Upper lobe of left lung (tissue), 6 donors: ENCODE measurements at regions not wholly inside any gene's neighbourhood (a gene's known extent, or its start where the extent isn't known, plus 50 kb on each side); places are given as distances from the start of the nearest gene placed in this dataset.

Experiments used
- ATAC-seq, 2 donors: fragments of 200-7000 bp; cut with Tn5 transposase; one replicate each; pipeline ENCODE4 v1.9.1; 2022; ENCODE audit warnings: mild to moderate bottlenecking in 2 of 2, moderate library complexity in 2 of 2; ENCODE audit not compliant: low FRiP score in 2 of 2
- DNase-seq, 2 donors: peaks; one replicate each; pipeline ENCODE4 v3.0.0-alpha.2; 2019 to 2020
- H3K27ac ChIP-seq, 4 donors: fragments of 200-600 bp; sonication (generic); one replicate each; pipeline ENCODE4 v1.5.1; 2016 to 2019
- H3K27me3 ChIP-seq, 4 donors: fragments of 200-600 bp; sonication (generic); one replicate each; pipeline ENCODE4 v1.5.1; 2017 to 2019
- H3K36me3 ChIP-seq, 4 donors: fragments of 200-600 bp; sonication (generic); one replicate each; pipeline ENCODE4 v1.5.1; 2016 to 2019
- H3K4me1 ChIP-seq, 4 donors: fragments of 200-600 bp; sonication (generic); one replicate each; pipeline ENCODE4 v1.5.1; 2018 to 2019
- H3K4me3 ChIP-seq, 4 donors: fragments of 200-600 bp; sonication (generic); one replicate each; pipeline ENCODE4 v1.5.1; 2017 to 2019; ENCODE audit warnings: mild to moderate bottlenecking in 2 of 4, moderate library complexity in 1 of 4
- H3K9me3 ChIP-seq, 4 donors: fragments of 200-600 bp; sonication (generic); one replicate each; pipeline ENCODE4 v1.5.1; 2018 to 2019
- CTCF ChIP-seq, 6 experiments: fragments of 450-650 bp in 4 of 6; fragments of 200-600 bp in 2 of 6; sonication (generic) in 2 of 6; IDR thresholded peaks; one replicate each; pipeline ENCODE4 v1.5.1; 2016 to 2019; ENCODE audit warnings: antibody characterized with exemption in 6 of 6
- EP300 ChIP-seq, 4 donors: sonication (generic); formaldehyde crosslinking; IDR thresholded peaks; one replicate each; pipeline ENCODE4 v1.5.1; 2017; ENCODE audit warnings: antibody characterized with exemption in 4 of 4, control low read depth in 2 of 4
- POLR2A ChIP-seq, 4 donors: fragments of 450-650 bp; IDR thresholded peaks; one replicate each; pipeline ENCODE4 v1.5.1; 2016 to 2017; ENCODE audit warnings: antibody characterized with exemption in 4 of 4, mild to moderate bottlenecking in 2 of 4
- POLR2AphosphoS5 ChIP-seq, 2 donors: sonication (generic); formaldehyde crosslinking; IDR thresholded peaks; one replicate each; pipeline ENCODE4 v1.5.1; 2017; ENCODE audit warnings: antibody characterized with exemption in 2 of 2
- WGBS, 2 donors: methylation state at CpG; one replicate each; pipeline ENCODE4 v1.1.5; 2017 to 2018; 5-methylcytosine and 5-hydroxymethylcytosine counted together
- donor health status: DM: no; HTN: no; CAD: no; lungs with moderate emphysema.
- donor health status: DM: no; HTN: yes; CAD: no; lungs with severe emphysema.

- TF ChIP-seq POLR2A (IDR thresholded peaks at IDR 0.05) (no peak), CTCF (IDR thresholded peaks at IDR 0.05) (no peak), POLR2AphosphoS5 (IDR thresholded peaks at IDR 0.05) (no peak), EP300 (IDR thresholded peaks at IDR 0.05) (no peak)
- no peak for ATAC-seq
- H3K9me3 ChIP-seq = no peaks in the 10 kb centered on the region
- H3K27me3 ChIP-seq = no peaks in the 10 kb centered on the region
- WGBS, 2 donors = 80 to 90% methylated on average over 1 of the region's 1 CpG
- H3K4me3 ChIP-seq = no peak overlapping the region
- no peaks in the 10 kb centered on the region for H3K4me1 ChIP-seq
- DNase-seq = no peak
- no peak overlapping the region for H3K27ac ChIP-seq
- no peaks in the 10 kb centered on the region for H3K36me3 ChIP-seq
These were observed 83.8 kb upstream of the TSPAN2 start for GRCh38 chr1:115173151-115173550.

DNA sequence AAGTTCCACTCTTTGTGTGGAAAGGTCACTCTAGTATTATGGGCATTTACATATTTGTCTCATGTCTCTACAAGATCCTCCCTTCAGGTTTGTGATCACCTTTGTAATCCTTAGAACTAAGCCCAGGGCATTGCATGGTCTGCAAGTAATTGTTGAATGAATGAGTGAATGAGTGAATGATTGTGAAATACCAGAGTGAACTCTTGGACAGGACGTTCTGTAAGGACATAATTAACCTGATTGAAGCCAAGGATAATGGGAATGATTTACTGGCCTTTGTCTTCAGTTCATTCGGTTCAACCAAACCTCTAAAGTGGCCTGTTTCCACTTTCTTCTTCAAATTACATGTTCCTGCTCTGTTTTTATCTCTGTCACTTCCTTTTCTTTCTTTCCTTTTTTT is 83.0 kb upstream of the TSPAN2 start:
- no peak for TF ChIP-seq POLR2A (IDR thresholded peaks at IDR 0.05)
- TF ChIP-seq EP300 (IDR thresholded peaks at IDR 0.05) = no peak
- TF ChIP-seq CTCF (IDR thresholded peaks at IDR 0.05) = no peak
- TF ChIP-seq POLR2AphosphoS5 (IDR thresholded peaks at IDR 0.05) = no peak
- no peak for DNase-seq
- H3K36me3 ChIP-seq = no peaks in the 10 kb centered on the region
- ATAC-seq = no peak
- WGBS, 2 donors = 25 to 54% methylated on average over 2 of the region's 2 CpGs
- H3K27me3 ChIP-seq = no peaks in the 10 kb centered on the region
- no peak overlapping the region for H3K27ac ChIP-seq
- H3K4me3 ChIP-seq = no peak overlapping the region
- H3K9me3 ChIP-seq = no peaks in the 10 kb centered on the region
- no peaks in the 10 kb centered on the region for H3K4me1 ChIP-seq

- Histone ChIP-seq H3K36me3 (no peaks in the 10 kb centered on the region), H3K27me3 (no peaks in the 10 kb centered on the region), H3K4me1 (no peaks in the 10 kb centered on the region), H3K4me3 (no peak overlapping the region), H3K9me3 (no peaks in the 10 kb centered on the region), H3K27ac (no peak overlapping the region)
- 94 to 100% methylated on average over 2 of the region's 2 CpGs for whole genome bisulfite sequencing, 2 donors
- TF ChIP-seq EP300 (IDR thresholded peaks at IDR 0.05) = no peak
- no peak for TF ChIP-seq CTCF (IDR thresholded peaks at IDR 0.05)
- no peak for TF ChIP-seq POLR2AphosphoS5 (IDR thresholded peaks at IDR 0.05)
- no peak for TF ChIP-seq POLR2A (IDR thresholded peaks at IDR 0.05)
- ATAC-seq (peak in 1 of 2 donors; percentile 74), DNase-seq (no peak)
These were observed 81.7 kb upstream of the TSPAN2 start for GRCh38 chr1:115170961-115171392.

- Histone ChIP-seq H3K4me3 (no peak overlapping the region), H3K9me3 (no peaks in the 10 kb centered on the region), H3K27me3 (no peaks in the 10 kb centered on the region), H3K4me1 (no peaks in the 10 kb centered on the region), H3K27ac (no peak overlapping the region), H3K36me3 (no peaks in the 10 kb centered on the region)
- no peak for TF ChIP-seq POLR2AphosphoS5 (IDR thresholded peaks at IDR 0.05)
- no peak for TF ChIP-seq POLR2A (IDR thresholded peaks at IDR 0.05)
- no peak for TF ChIP-seq CTCF (IDR thresholded peaks at IDR 0.05)
- TF ChIP-seq EP300 (IDR thresholded peaks at IDR 0.05) = no peak
- ATAC-seq = no peak
- DNase-seq = no peak
- WGBS, 2 donors = 82 to 90% methylated on average over 1 of the region's 1 CpG
These were observed 81.1 kb upstream of the TSPAN2 start for GRCh38 chr1:115170377-115170776.

- ATAC-seq = no peak
- 88 to 91% methylated on average over 4 of the region's 4 CpGs for WGBS, 2 donors
These were observed 78.7 kb upstream of the TSPAN2 start for GRCh38 chr1:115168026-115168425.

More at GRCh38 chr1:115168026-115168425, 78.7 kb upstream of the TSPAN2 start:
- no peaks in the 10 kb centered on the region for H3K36me3 ChIP-seq
- no peaks in the 10 kb centered on the region for H3K9me3 ChIP-seq
- H3K4me1 ChIP-seq = no peaks in the 10 kb centered on the region
- H3K4me3 ChIP-seq = no peak overlapping the region
- no peak for DNase-seq
- no peak overlapping the region for H3K27ac ChIP-seq
- no peaks in the 10 kb centered on the region for H3K27me3 ChIP-seq
- TF ChIP-seq POLR2A (IDR thresholded peaks at IDR 0.05) = no peak
- no peak for TF ChIP-seq POLR2AphosphoS5 (IDR thresholded peaks at IDR 0.05)
- TF ChIP-seq CTCF (IDR thresholded peaks at IDR 0.05) = no peak
- TF ChIP-seq EP300 (IDR thresholded peaks at IDR 0.05) = no peak
